WI38 (cell line): ENCODE measurements at regions not wholly inside any gene's neighbourhood (a gene's known extent, or its start where the extent isn't known, plus 50 kb on each side); places are given as distances from the start of the nearest gene placed in this dataset.

Source experiments
- H3K4me3 ChIP-seq: 2 replicates; pipeline ENCODE4 v1.5.1; 2011; ENCODE audit warnings: low read depth, mild to moderate bottlenecking, control low read depth, low read length
- TF ChIP-seq, protein P1 (sequence below): IDR thresholded peaks from 2 replicates; pipeline ENCODE4 v1.5.1; 2012; ENCODE audit warnings: low read depth, mild to moderate bottlenecking, control low read depth, low read length

DNA sequence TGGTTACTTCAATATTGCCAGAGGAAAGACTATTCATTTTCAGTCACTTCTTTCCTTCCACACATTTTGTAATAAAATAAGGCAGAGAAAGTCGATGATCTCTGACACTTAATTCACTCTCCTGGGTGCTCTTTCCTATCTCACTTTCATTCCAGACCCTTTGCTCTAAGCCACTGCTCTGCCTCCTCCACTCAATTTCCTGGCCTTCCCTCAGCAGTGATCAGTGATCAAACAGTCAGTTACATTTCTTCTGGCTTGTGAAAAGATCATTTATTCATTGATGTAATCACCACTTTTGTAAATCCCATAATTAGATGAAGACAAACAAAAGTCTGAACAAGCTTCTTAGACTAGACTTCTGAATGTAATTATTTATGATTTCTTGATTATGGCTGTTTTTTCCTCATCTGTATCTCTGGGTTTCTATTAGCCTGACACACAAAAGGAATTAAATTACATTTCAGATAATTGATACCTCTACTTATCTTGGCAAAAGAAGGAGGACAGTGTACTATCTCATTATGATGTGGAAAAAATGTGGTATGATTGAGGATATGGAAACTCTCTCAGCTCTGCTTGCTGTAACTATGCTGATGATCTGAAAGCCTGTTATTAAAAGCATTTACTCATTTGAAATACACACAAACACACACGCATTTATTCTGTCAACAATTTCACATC, 1102.3 kb downstream of the GRM8 start:
- TF ChIP-seq, protein P1, sequence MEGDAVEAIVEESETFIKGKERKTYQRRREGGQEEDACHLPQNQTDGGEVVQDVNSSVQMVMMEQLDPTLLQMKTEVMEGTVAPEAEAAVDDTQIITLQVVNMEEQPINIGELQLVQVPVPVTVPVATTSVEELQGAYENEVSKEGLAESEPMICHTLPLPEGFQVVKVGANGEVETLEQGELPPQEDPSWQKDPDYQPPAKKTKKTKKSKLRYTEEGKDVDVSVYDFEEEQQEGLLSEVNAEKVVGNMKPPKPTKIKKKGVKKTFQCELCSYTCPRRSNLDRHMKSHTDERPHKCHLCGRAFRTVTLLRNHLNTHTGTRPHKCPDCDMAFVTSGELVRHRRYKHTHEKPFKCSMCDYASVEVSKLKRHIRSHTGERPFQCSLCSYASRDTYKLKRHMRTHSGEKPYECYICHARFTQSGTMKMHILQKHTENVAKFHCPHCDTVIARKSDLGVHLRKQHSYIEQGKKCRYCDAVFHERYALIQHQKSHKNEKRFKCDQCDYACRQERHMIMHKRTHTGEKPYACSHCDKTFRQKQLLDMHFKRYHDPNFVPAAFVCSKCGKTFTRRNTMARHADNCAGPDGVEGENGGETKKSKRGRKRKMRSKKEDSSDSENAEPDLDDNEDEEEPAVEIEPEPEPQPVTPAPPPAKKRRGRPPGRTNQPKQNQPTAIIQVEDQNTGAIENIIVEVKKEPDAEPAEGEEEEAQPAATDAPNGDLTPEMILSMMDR, result no peak

DNA sequence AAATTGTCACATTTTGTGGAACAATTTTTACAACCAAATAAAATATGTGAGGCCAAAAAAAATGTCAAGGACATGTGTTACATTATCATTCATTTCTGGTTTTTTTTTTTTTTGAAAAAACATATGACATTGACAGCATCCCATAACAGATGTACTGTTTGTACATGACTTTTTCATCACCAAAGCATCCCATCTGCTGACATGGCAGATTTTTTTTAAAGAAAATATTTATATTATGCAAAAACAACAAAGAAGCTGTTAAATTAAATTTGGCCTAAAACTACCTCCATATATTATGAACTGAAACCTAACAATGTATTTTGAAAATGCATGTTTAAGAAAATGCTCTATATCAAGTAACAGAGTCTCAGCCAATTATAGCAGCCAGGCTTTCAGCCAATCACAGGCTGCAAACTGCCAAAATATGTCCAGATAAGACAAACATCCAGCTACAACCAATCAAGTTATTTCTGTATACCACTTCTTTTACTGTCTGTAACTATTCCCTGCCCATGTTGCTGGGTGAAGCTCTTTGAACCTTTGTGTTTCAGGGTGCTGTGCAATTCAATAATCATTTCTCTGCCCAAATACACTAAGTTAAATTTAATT, 1111.8 kb downstream of the GRM8 start:
- TF ChIP-seq, protein P1, result no peak
- no peak overlapping the region for H3K4me3 ChIP-seq

More for the DNA sequence above, 1102.3 kb downstream of the GRM8 start:
- no peak overlapping the region for H3K4me3 ChIP-seq

DNA sequence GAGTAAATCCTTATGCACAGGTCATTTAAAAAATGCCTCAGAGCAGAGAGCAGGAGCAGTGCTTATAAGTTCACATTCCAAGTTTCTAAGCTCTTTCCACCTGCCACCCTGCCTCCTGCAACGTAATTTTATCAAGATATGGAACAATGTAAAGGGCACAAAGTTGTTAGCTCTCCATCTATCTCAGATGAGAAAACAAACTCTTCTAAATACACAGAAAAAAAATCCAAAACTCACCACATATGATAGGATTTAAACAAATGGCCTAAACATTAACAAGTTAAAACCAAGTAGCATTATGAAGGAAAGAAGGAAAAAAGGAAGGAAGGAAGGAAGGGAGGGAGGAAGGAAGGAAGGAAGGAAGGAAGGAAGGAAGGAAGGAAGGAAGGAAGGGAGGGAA, 1132.8 kb downstream of the GRM8 start:
- TF ChIP-seq, protein P1, result no peak
- no peak overlapping the region for H3K4me3 ChIP-seq

GRCh38 chr7:126103582-126103981, 1149.2 kb downstream of the GRM8 start:
- TF ChIP-seq, protein P1, result no peak
- no peak overlapping the region for H3K4me3 ChIP-seq

GRCh38 chr7:126083014-126083413, 1153.4 kb upstream of the POT1 start:
- TF ChIP-seq, protein P1, result no peak

DNA sequence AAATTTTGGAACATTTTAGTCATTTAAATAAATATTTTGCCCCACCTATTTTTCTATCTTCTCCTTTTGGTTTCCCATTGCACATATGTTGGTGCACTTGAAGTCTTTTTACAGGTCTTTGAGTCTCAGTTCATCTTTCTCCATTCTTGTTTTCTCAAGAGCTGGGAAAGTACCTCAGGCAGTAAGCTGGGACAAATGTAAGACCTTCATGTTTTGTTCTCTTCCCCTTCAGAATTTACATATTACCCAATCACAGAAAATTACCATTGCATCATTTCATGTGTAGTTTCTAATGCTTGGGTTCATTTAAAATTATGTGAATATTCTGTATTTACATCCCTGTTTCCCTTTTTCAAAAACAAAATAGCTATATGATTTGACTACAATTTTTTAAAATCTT, 1150.0 kb upstream of the POT1 start:
- TF ChIP-seq, protein P1, result no peak
- H3K4me3 ChIP-seq, result no peak overlapping the region

More at GRCh38 chr7:126083014-126083413, 1153.4 kb upstream of the POT1 start:
- no peak overlapping the region for H3K4me3 ChIP-seq

- no peak overlapping the region for H3K4me3 ChIP-seq
- TF ChIP-seq, protein P1, result no peak
These were observed 1149.5 kb upstream of the POT1 start for GRCh38 chr7:126079151-126079550.
